ENCODE measurements at regions not wholly inside any gene's neighbourhood (a gene's known extent, or its start where the extent isn't known, plus 50 kb on each side); places are given as distances from the start of the nearest gene placed in this dataset.

DNA sequence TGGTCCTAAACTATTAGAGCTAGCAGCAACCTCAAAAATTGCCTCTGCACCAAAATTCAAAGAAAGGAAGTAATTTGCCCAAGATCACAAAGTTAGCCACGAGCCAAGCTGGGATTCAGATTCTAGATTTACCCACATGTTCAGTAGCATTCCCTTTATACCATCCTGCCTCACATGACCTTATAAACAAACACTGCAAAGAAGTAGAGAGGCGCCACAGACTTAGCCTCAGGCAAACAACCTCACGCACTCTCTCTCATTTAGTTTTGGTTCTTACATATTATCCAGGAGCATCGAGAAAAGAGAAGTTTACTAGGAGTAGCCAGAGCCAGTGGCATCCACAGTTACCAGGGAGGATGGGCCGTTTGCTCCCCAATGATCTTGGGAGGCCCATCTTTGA is 226.6 kb downstream of the OSR1 start:
- no peak for DNase-seq

DNA sequence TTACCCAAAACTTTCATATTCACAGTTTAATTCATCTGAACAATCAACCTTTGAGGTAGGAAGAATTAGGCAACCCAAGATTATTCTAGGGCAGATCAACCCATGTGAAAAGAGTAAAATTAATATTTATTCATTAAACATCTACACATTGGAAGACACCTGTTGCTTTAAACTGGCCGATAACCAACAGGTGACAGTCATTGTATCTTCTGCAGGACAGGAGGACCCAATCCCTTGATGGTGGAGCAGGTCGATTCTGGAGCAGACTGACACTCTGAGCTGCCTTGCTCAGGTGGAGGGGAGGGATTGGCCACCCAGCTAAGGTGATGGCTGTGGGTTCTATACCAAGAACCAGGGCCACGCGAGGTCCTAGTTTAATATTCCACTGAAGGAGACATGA is 230.3 kb downstream of the OSR1 start:
- no peak for DNase-seq

DNA sequence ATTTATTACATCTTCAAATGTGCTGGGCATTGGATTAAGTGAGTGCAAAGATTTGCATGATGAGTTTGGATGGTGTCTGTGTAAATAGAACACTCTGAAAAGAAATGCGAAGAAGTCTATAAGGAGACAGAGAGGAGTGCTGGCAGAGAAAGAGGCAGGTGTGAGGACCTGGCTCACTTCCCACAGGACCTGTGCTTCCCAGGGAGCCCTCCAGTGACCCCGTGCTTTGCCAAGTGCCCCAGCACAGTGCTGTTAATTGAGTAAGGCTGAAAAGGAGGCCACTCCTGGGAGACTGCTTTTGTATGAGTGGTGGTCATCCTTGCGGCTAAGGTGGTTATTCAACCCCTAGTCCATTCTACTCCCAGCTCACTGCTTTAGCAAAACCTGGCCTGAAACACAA is 230.8 kb downstream of the OSR1 start:
- DNase-seq, result no peak

- DNase-seq, result no peak
Measured at GRCh38 chr2:19125901-19126680, 232.3 kb downstream of the OSR1 start.

DNA sequence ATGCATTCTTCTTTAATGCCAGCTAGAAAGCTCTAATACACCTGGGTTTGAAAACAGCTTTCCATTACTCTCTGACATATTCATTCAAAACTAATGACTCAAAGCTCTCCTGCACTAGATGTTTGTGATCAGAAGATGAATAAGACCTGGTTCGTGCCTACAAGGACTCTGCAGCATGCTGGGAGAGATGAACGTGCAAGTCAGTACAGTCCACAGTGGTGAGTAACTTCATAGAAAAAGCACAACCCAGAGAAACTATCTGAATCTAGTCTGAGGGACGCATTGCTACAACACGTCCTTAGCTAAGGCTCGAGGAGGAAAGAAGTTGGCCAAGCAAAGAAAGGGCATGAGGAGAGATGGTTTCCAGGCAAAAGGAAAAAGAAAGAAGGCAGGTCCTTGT is 234.3 kb downstream of the OSR1 start:
- DNase-seq, result no peak

DNA sequence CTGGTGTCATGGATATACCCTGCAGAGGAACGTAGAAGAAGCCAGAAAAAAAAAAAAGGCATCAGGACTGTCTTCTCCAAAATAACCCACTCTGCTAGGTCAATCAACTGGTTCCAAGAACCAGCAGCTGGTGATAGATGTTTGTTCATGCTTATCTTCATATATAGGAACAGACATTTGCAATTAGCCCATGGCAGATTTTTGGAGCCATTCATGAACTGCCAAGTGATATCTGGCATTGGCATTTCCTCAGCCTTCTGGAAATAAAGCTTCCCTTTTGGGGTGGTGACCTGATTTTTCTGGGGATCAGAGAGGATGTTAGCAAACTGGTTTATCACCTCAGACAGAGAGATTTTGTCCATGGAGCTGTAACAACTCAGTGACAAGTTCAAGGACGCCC is 234.9 kb downstream of the OSR1 start:
- DNase-seq, result no peak

GRCh38 chr2:19122220-19122619 is 236.2 kb downstream of the OSR1 start:
- no peak for DNase-seq

GRCh38 chr2:19120941-19121750 is 237.3 kb downstream of the OSR1 start:
- peak; percentile 82 for DNase-seq

GRCh38 chr2:19120181-19120580 is 238.2 kb downstream of the OSR1 start:
- no peak for DNase-seq

DNA sequence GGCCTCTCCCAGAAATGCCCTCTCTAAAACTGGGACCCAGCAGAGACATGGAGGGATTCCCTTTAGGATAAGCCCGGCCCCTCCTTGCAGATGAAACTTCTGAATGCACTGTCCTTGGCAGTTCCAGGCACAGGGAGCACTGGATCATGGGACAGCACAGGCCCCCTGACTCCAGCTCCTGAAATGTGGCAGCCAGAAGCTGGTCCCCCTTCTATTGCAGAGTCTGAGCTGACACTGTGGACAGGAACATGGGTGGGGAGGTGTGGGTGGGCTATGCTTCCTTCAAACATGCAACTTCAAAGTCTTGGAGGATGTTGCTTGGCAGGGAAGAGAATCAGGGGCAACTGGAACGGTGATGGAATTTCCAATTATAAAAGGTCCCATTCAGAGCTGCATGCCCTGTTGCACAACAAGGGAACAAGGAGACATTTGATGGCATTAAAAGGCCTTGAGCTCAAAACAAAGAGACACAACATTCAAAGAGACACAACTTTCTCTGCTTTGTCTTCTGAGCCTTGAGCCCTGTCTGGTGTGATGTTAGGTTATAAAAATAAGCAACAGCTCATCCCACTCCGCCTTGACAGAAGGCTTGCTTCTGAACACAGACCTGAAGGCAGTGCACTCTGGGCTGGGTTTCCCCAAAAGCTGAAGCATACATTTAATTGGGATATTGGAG is 239.0 kb downstream of the OSR1 start:
- DNase-seq, result no peak

- DNase-seq, result no peak
Measured at GRCh38 chr2:19116918-19117317, 241.5 kb downstream of the OSR1 start.

DNA sequence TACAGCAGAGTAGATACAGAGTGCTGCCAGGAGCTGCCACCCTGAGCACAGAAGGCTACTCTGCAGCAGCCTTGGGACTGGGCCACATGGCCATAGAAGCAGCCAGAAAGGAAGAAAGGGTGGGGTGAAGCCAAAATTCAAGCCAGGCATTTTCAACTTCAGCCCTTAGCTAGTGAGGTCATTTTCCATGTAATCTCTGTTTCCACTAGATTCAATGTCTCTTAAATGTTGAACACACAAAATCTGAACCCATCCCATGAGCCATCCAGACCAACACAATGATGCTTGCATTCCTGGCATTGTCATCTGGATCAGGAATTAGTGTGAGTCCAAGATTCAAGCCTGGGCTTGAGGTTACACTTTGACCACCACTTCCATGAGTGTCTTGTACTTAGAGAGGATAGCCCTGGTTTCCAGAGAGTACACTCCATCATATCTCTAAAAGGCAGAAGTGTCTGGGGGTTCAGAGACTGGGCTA is 243.6 kb downstream of the OSR1 start:
- DNase-seq, result no peak

GRCh38 chr2:19114126-19114525 is 244.3 kb downstream of the OSR1 start:
- DNase-seq, result no peak

GRCh38 chr2:19111354-19111753 is 247.1 kb downstream of the OSR1 start:
- no peak for DNase-seq

- no peak for DNase-seq
Measured at GRCh38 chr2:19109518-19109917, 248.9 kb downstream of the OSR1 start.

DNA sequence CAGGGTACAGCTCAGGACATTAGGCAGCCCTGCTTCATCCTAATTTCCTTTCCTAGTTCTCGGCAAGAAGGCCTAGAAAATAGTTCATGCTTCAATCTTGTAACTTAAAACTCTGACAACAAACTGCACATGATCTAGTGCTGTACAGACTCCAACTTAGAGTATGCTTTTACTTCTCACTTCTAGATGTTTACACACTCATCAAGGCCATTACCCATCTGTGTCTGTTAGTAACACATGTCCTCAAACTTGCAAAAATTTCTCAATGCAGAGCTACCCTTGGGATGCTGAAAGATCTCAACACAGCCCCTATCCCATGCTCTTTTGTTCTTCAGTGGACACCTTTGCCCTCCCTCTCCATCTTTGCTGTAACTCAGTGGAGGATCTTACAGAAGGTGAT is 252.0 kb downstream of the OSR1 start:
- DNase-seq, result no peak

DNA sequence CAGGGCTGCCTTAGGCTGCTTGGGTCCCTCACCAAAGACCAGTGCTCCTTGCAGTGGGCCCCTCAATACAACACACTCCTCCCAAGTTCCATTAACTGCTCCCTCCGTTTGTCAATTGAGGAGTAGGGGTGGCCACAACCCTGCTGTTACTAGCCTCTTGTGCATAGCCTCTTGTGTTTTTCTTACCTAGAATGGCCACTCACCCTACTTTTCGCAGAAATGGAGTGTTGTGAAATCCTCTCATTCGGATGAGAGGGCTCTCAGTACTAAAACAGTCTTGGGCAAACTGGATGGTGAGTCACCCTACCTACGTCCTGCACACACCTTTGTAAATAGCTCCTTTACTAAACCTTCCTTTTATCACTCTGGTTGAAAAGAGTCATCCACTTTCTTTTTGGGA is 253.9 kb downstream of the OSR1 start:
- no peak for DNase-seq

DNA sequence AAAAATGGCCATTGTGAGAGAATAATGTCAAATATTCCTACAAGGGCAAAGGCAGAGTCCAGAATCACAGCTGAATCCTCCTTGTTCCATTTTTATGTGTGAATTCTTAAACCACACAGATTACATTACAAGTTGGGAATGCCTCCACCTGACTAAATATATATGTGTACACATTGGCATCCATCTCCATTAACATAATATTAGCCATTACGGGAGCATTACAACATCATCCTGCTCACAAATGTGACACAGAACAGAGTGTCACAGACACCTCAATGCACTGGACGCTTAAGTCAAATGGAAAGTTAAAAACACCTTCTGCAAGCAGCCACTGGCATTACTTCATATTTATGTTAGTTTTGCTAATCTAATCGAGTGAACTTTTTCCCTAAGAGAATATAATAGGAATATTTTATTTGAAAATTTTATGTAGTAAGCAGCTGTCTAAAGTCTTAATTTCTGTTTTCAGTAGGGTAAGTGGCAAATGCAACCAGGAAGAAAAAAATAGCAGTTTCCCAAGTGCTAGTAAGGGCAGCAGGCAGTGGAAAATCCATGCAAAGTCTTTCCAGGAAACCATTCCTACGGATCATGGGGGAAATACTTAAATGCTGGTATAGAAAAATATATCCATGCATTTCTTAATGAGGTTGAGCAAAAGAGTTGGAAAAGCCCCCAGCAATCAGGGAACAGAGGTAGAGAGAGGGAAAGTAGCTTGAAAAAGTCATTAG is 255.6 kb downstream of the OSR1 start:
- DNase-seq, result no peak

GRCh38 chr2:19101968-19102367 is 256.5 kb downstream of the OSR1 start:
- DNase-seq, result no peak

- DNase-seq, result no peak
Measured at GRCh38 chr2:19100570-19100969, 257.9 kb downstream of the OSR1 start.

- DNase-seq, result no peak
Measured at GRCh38 chr2:19099181-19099580, 259.2 kb downstream of the OSR1 start.

DNA sequence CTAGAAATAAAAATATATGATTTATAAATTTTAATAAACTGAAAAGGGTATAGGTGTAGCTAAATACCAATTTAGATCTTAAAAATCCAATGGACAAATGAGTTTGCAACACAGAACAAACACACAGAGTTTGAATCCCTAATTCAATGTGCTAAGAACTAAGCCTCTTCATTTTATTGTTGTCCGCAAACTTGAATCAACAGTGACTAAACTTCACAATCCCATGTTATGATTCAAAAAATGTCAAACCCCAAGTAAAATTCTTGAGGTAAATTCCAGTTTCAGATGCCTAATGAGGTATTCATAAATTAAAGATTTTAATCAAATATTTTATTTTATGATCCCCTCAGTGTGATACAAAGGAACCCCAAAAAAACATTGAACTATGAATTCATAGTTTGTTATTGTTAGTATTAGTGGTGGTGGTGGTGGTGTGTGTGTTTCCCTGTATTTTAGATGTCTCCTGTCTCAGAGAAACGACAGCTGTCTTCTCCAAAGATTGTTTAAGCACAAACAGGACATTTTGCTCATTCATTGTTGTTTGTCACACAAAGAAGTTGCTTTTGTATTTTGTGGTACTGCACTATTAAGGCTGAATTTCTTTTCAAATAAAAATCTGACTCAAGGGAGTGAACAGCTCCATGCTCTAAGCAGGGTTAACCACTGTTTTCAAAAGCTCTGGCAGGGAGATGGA is 259.8 kb downstream of the OSR1 start:
- DNase-seq, result no peak
